D721Med (cell line): ENCODE measurements at regions not wholly inside any gene's neighbourhood (a gene's known extent, or its start where the extent isn't known, plus 50 kb on each side); places are given as distances from the start of the nearest gene placed in this dataset.

Experiments
- DNase-seq: peaks from one replicate; pipeline ENCODE4 v3.0.0; 2011; ENCODE audit warnings: low spot score; ENCODE audit not compliant: insufficient read length
- FAIRE-seq: peaks from 2 replicates; lab custom pipeline; 2011; peaks lifted over from hg19 to GRCh38; lab: Jason Lieb, UNC
- TF ChIP-seq, protein P1 (sequence below): IDR thresholded peaks from 2 replicates; pipeline ENCODE4 v1.5.1; 2012; ENCODE audit warnings: mild to moderate bottlenecking, control low read depth; ENCODE audit not compliant: insufficient read depth; ENCODE audit errors: missing control alignments

DNA sequence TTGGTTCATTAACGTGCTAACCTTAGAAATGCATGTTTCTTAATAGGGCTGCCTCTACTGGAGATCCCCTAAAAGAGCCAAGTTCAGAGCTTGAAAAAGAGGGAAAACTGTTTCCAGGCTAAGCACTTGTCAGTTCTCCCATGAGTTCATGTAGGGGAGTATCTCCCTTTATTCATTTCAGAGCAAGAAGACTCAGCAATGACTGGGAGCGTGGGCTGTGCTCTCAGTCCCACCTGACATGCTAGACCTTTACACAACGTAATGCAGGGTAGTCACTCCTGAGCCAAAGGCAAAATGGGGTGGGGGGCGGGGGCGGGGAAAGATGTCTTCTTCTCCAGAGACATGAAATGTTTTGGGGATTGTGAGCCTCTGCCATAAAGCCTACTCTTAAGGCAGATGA is 420.1 kb upstream of the MCTP2 start:
- TF ChIP-seq, protein P1, sequence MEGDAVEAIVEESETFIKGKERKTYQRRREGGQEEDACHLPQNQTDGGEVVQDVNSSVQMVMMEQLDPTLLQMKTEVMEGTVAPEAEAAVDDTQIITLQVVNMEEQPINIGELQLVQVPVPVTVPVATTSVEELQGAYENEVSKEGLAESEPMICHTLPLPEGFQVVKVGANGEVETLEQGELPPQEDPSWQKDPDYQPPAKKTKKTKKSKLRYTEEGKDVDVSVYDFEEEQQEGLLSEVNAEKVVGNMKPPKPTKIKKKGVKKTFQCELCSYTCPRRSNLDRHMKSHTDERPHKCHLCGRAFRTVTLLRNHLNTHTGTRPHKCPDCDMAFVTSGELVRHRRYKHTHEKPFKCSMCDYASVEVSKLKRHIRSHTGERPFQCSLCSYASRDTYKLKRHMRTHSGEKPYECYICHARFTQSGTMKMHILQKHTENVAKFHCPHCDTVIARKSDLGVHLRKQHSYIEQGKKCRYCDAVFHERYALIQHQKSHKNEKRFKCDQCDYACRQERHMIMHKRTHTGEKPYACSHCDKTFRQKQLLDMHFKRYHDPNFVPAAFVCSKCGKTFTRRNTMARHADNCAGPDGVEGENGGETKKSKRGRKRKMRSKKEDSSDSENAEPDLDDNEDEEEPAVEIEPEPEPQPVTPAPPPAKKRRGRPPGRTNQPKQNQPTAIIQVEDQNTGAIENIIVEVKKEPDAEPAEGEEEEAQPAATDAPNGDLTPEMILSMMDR: no peak
- DNase-seq (no peak), FAIRE-seq (no peak)

- TF ChIP-seq, protein P1: no peak
- no peak for DNase-seq
- no peak for FAIRE-seq
Observed at GRCh38 chr15:93809516-93809915, 421.8 kb upstream of the MCTP2 start.

GRCh38 chr15:93803421-93804152 is 427.8 kb upstream of the MCTP2 start:
- DNase-seq: no peak
- TF ChIP-seq, protein P1: no peak
- no peak for FAIRE-seq

GRCh38 chr15:93801206-93801605 is 430.2 kb upstream of the MCTP2 start:
- TF ChIP-seq, protein P1: no peak
- no peak for FAIRE-seq
- DNase-seq: no peak

DNA sequence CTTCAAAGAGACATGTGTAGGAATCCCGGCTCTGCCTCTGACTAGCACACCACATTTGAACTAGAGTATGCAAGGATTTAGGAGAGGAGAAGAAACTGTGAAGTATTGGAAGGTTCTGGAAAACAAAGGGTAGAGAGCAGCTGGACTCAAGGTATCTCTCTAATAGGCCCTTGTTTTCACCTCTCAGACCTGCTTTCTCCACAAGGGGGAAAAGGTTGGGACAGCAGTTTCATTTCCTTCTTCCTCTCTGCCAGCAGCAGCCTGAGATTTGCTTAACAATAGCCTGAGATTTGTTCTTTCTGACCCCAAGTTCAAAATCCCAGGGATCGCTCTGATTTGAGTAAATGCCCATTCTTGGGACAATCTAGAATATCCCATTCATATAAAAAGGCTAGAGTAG is 430.6 kb upstream of the MCTP2 start:
- no peak for FAIRE-seq
- DNase-seq: no peak
- TF ChIP-seq, protein P1: no peak

DNA sequence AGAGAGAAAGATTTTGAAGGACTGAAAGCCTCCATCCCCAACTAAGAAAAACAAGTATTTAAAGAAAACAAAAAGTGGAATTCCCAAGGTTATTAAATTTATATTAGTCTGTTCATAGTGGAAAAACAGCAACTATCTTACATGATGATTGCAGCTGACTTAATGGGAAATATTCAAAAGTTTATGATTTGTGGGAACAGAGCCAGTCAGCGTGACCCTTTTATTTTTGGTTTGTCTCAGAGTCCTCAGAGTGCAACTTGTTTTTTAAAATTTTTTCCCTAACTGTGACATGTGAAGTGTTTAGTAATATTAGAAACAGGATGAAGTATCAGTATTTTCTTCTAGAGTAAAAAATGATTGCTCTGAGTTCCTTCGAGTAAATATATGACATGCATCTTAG is 441.9 kb upstream of the MCTP2 start:
- FAIRE-seq (no peak), DNase-seq (no peak)
- TF ChIP-seq, protein P1: no peak

GRCh38 chr15:93780073-93780472 is 451.3 kb upstream of the MCTP2 start:
- no peak for DNase-seq
- no peak for FAIRE-seq
- TF ChIP-seq, protein P1: no peak
